ENCODE measurements at regions not wholly inside any gene's neighbourhood (a gene's known extent, or its start where the extent isn't known, plus 50 kb on each side); places are given as distances from the start of the nearest gene placed in this dataset.

GRCh38 chr12:114938487-114939210 lies 254.7 kb upstream of the TBX3 start:
- no peak for DNase-seq
- intact Hi-C loops (cut with micrococcal nuclease), result no loop called here
- POLR2A ChIA-PET (ENCODE audit: unreplicated experiment), result no interaction called here
- H3K4me3 ChIP-seq (ENCODE audit: low read length), result no peak overlapping the region
- H3K36me3 ChIP-seq (ENCODE audit: low read depth, low read length), result no peaks in the 10 kb centered on the region
- no peaks in the 10 kb centered on the region for H3K9me2 ChIP-seq (replicated peaks; ENCODE audit: low read length)
- no peak overlapping the region for H2AFZ ChIP-seq (ENCODE audit: low read length)
- H3F3A ChIP-seq (ENCODE audit: low read length, unreplicated experiment), result peaks cover 3% of the 10 kb centered on the region
- H3K4me1 ChIP-seq (ENCODE audit: insufficient read depth, low read length), result peaks cover 15% of the 10 kb centered on the region
- ATAC-seq, result no peak
- no peaks in the 10 kb centered on the region for H3K79me2 ChIP-seq (ENCODE audit: low read length)
- BruUV-seq (replicated peaks), result no TSS peak
- TF ChIP-seq EZH2 (IDR thresholded peaks at IDR 0.05; ENCODE audit: low read length, unreplicated experiment) (no peak), CTCF (conservative IDR thresholded peaks at IDR 0.05; ENCODE audit: low read depth, low read length) (no peak), EZH2phosphoT487 (IDR thresholded peaks at IDR 0.05; ENCODE audit: borderline replicate concordance, low read length) (no peak)
- no peaks in the 10 kb centered on the region for H3K27me3 ChIP-seq (ENCODE audit: low read length)
- no peaks in the 10 kb centered on the region for H4K20me1 ChIP-seq (ENCODE audit: low read length)
- H3K4me2 ChIP-seq (ENCODE audit: low read length), result no peak overlapping the region
- CTCF ChIA-PET, result no interaction called here
- no peak overlapping the region for H3K9ac ChIP-seq (ENCODE audit: low read length)
- no peak overlapping the region for H3K27ac ChIP-seq (ENCODE audit: low read length)
- H3K9me3 ChIP-seq (ENCODE audit: low read length), result no peaks in the 10 kb centered on the region

GRCh38 chr12:114936148-114937079 lies 252.4 kb upstream of the TBX3 start:
- H3K79me2 ChIP-seq (ENCODE audit: low read length), result no peaks in the 10 kb centered on the region
- no peaks in the 10 kb centered on the region for H3K36me3 ChIP-seq (ENCODE audit: low read depth, low read length)
- no peak overlapping the region for H2AFZ ChIP-seq (ENCODE audit: low read length)
- H3K9ac ChIP-seq (ENCODE audit: low read length), result no peak overlapping the region
- ChIA-PET CTCF (no interaction called here), POLR2A (ENCODE audit: unreplicated experiment) (interaction anchor here (0.6 kb wide), 1 partner anchor 25 kb away, joined by 5 read pairs; no protein-coding TSS in a partner anchor)
- intact Hi-C loops (cut with micrococcal nuclease), result no loop called here
- no peaks in the 10 kb centered on the region for H3K9me2 ChIP-seq (replicated peaks; ENCODE audit: low read length)
- H3K4me3 ChIP-seq (ENCODE audit: low read length), result no peak overlapping the region
- peaks cover 3% of the 10 kb centered on the region for H3F3A ChIP-seq (ENCODE audit: low read length, unreplicated experiment)
- no peak for TF ChIP-seq EZH2phosphoT487 (IDR thresholded peaks at IDR 0.05; ENCODE audit: borderline replicate concordance, low read length)
- no peak for TF ChIP-seq CTCF (conservative IDR thresholded peaks at IDR 0.05; ENCODE audit: low read depth, low read length)
- TF ChIP-seq EZH2 (IDR thresholded peaks at IDR 0.05; ENCODE audit: low read length, unreplicated experiment), result no peak
- no peaks in the 10 kb centered on the region for H3K27me3 ChIP-seq (ENCODE audit: low read length)
- BruUV-seq (replicated peaks), result no TSS peak
- H3K4me1 ChIP-seq (ENCODE audit: insufficient read depth, low read length), result peaks cover 28% of the 10 kb centered on the region
- ATAC-seq (no peak), DNase-seq (peak; percentile 46)
- no peaks in the 10 kb centered on the region for H3K9me3 ChIP-seq (ENCODE audit: low read length)
- H4K20me1 ChIP-seq (ENCODE audit: low read length), result no peaks in the 10 kb centered on the region
- H3K27ac ChIP-seq (ENCODE audit: low read length), result no peak overlapping the region
- no peak overlapping the region for H3K4me2 ChIP-seq (ENCODE audit: low read length)
